ENCODE measurements at regions not wholly inside any gene's neighbourhood (a gene's known extent, or its start where the extent isn't known, plus 50 kb on each side); places are given as distances from the start of the nearest gene placed in this dataset.
"Not testable (repeated sequence)": the region's sequence is repeated elsewhere in the genome, so short reads cannot be mapped to it uniquely, and the experiment has no call there.

- no peak for DNase-seq (ENCODE audit: low read depth in 2 of 2)
Measured at GRCh38 chr11:128161436-128161835, 425.9 kb downstream of the ETS1 start.

DNA sequence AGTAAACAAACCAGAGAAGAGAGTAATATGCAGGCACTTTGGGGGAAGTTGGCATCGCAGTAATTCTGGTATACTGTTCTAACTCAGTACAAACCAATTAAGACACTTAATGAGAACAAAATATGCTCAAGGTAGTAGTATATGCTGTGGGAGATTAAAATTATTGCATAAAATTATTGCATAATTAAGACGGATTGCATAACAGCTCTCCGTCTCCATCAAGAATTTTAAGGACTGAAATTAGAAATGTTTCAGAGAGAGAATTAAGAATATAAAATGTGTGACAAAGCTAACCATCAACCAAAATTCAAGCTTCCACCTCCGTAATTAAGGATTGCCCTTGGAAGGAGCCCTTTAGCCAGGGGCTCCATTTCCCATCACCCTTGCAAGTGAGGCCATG lies 428.5 kb downstream of the ETS1 start:
- DNase-seq (ENCODE audit: low read depth in 2 of 2), result no peak

- peak; percentile 15 to 27 for DNase-seq (ENCODE audit: low read depth in 2 of 2)
Measured at GRCh38 chr11:128157423-128158298, 429.7 kb downstream of the ETS1 start.

GRCh38 chr11:128156486-128156885 lies 430.9 kb downstream of the ETS1 start:
- no peak for DNase-seq (ENCODE audit: low read depth in 2 of 2)

GRCh38 chr11:128155590-128155989 lies 431.8 kb downstream of the ETS1 start:
- no peak for DNase-seq (ENCODE audit: low read depth in 2 of 2)

DNA sequence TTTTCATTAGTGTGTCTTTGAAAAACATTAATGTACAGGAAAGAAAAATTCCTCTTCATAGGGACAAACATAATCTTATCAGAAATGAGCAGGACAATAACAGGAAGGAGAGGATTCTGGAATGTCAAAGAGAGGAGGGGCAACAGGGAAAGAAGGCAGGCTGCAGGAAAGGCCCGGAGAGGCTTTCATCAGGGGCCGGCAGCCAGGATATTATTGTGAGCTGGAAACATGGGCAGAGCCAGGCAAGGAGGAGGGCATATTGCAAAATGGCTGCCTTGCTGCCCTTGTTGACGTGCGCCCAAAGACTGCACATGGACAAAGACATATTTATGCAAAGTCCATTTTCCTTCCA lies 433.7 kb downstream of the ETS1 start:
- no peak for DNase-seq (ENCODE audit: low read depth in 2 of 2)

GRCh38 chr11:128152796-128153696 lies 434.3 kb downstream of the ETS1 start:
- no peak for DNase-seq (ENCODE audit: low read depth in 2 of 2)

DNA sequence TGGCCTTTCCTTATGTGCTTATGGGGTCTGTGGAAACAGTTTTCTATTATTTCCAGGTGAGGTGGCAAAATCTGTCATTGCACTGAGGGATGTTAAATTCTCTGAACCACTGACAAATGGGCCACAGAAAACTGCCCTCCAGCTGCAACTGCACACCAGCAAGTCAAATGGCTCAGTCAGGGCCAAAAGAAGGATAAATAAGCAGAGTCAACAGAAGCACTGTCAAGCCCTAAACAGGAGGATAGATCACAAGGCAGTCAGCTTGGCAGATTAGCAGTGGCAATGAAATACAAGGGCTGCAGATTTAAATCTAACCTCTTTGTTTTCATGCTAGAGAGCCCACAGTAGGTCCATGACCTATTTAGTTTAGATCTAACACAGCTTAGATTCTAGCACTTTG lies 435.6 kb downstream of the ETS1 start:
- no peak for DNase-seq (ENCODE audit: low read depth in 2 of 2)

GRCh38 chr11:128151338-128151737 lies 436.0 kb downstream of the ETS1 start:
- no peak for DNase-seq (ENCODE audit: low read depth in 2 of 2)

DNA sequence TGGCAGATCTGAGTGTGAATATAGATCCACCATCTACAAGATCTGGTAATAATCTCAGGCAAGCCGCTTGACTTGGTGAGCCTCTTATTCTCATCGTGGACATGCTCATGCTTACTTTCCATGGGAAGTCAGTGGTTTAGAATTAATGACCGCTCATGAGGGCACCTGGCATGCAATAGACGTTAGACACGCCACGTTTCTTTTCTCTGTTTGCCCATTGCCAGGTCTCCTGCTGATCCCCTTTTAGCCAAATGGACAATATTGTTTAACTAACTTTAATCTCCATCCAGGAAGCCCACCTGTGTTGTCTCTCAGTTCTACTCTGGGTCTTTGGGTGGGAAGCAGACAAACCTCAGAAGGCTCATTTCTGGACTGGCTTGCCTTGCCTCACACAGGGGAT lies 439.1 kb downstream of the ETS1 start:
- no peak for DNase-seq (ENCODE audit: low read depth in 2 of 2)

DNA sequence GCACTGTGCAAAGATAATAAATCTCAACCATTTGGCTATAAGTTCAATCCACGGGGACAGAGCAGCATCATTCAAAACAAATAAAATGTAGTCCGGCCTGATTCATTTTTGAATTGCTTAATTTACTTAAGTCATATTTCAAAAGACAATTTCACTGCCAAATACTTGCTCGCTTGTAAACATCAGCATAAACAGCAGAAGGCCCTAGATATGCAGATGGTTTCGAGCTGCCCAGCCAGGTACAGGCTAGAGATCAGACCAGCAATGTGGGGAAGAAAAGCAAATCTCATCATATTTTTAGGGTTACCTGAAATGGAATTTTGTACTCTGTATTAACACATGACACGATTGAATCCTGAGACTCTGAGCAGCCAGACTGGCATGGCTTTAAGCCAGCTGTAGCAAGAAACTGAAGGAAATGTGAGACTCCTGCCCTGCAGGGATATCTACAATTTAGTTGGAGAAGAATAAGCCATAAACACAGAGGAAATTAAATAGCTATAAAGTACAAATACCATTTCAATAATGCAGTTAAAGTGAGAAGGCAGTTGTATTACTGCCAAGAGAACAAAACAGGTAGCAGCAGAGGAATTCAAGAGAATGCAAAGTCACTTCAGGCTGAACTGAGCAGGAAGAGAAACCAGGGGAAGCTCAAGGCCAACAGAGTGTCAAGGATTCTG lies 440.3 kb downstream of the ETS1 start:
- no peak for DNase-seq (ENCODE audit: low read depth in 2 of 2)

- DNase-seq (ENCODE audit: low read depth in 2 of 2), result not testable (repeated sequence)
Measured at GRCh38 chr11:128140293-128140692, 447.1 kb downstream of the ETS1 start.

DNA sequence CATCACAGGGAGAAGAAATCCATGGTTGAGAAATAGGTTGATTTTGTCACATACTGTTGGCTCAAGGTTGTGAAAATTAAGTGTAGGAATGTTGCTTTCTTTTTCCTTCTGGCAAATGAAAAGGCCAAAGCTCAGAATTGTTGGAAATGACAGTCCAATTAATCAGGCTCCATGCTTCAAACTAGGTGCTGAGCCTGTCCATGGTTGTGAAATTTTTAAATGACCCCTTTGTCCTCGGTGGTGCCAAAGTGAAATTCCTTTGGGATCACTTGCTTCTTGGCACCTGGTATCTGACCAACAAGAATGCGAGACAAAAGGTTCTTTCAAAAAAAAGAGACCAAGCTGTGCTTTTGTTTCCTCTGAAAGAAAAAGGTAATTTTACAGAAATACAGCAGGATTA lies 451.9 kb downstream of the ETS1 start:
- DNase-seq (ENCODE audit: low read depth in 2 of 2), result no peak

DNA sequence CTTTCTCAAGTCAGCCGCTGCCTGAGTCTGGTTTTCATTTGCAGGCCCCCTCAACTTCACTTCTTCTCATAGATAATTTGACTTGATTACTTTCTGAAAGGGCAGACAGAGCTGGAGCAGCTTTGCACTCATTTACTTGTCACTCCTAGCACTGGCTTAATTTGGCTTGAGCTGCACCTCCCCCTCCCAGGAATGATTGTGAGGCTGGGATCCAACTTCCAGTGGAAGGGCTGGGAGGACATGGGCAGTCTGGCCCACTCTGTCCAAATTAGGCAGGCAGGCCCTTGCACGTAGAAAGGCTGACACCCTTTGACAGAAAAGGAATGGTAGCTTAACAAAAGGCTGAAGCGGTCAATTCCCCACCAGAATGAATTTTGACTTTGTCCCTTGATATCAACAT lies 453.9 kb downstream of the ETS1 start:
- DNase-seq (ENCODE audit: low read depth in 2 of 2), result no peak

DNA sequence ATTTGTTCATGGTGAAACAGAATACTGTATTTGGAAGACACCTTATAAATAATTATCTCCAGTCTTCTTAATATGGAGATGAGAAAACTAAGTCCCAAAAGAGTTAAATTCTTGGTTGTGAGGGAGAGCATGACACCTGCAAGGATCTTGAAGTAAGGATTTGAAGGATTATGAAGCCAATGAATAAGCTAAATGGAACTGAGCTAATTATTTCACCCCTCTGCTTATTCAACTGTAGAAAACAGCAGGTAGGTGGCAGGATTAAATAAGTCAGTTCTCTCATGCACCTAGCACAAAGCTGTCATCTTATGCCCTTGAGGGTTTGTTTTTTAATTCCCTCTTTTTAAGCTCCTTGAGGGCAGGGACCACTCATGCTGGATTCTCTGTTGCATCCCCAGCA lies 457.3 kb downstream of the ETS1 start:
- DNase-seq (ENCODE audit: low read depth in 2 of 2), result no peak

DNA sequence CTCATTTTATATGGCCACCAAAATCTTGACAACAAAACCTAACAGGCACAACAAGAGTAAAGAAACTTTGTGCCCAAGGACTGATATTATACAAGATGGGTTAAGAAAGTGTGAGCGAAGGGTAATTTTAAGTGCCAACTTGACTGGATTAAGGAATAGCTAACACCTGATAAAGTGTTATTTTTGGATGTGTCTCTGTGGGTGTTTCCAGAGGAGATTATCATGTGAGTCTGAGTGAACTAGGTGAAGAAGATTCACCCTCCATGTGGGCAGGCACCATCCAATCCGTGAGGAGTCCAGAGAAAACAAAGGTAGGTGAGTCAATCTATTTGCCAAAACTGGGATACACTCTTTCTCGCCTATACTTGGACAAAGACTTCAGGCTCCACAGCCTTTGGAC lies 461.6 kb downstream of the ETS1 start:
- DNase-seq (ENCODE audit: low read depth in 2 of 2), result no peak

DNA sequence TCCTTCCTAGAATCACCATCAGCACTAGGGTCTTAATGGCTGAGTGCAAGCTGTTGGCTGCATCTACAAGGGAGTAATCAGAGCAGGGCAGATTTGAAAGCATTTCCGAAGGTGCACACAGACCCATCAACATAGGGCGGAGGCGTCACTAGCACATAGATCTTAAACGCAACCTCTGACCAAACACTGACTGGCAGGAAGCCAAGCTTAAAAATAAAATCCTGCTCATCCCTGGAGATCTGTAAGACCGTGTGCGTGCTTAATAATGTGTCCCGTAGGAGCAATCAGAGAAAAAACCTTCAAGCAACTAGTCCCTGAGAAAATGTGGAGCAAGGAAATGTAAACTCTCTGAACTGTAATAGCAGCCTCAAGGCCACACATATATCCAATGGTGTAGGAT lies 470.5 kb downstream of the ETS1 start:
- DNase-seq (ENCODE audit: low read depth in 2 of 2), result no peak

- DNase-seq (ENCODE audit: low read depth in 2 of 2), result no peak
Measured at GRCh38 chr11:128116447-128116846, 470.9 kb downstream of the ETS1 start.

- DNase-seq (ENCODE audit: low read depth in 2 of 2), result no peak
Measured at GRCh38 chr11:128105950-128106349, 481.4 kb downstream of the ETS1 start.

DNA sequence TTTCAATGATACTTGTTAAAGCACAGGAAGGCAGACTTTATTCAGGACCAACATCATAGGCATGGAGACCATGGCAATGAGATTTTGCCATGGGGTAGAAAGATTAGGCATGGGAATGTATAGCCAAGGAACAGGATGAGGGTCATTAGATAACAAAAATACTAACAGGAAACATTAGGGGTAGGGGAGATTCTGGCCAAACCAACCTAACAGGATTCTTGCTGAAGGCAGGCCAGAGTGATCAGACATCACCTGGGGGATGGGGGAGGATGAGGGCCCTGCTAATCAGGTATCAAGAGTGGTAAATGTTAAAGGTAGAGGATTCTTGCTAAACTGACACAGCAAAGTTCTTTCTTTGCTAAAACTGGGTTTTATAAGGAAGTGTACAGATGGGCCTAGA lies 481.8 kb downstream of the ETS1 start:
- DNase-seq (ENCODE audit: low read depth in 2 of 2), result no peak

GRCh38 chr11:128103278-128103873 lies 484.0 kb downstream of the ETS1 start:
- DNase-seq (ENCODE audit: low read depth in 2 of 2), result no peak

DNA sequence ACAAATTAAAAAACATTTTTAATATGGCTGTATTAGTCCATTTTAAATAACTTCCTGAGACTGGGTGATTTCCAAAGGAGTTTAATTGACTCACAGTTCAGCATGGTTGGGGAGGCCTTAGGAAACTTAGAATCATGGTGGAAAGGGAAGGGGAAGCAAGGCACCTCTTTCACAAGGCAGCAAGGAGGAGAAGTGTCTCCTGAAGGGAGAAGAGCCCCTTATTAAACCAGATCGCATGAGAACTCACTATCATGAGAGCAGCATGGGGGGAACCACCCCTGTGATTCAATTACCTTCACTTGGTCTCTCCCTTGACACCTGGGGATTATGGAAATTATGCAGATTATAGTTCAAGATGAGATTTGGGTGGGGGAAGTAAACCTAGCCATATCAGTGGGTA lies 488.6 kb downstream of the ETS1 start:
- no peak for DNase-seq (ENCODE audit: low read depth in 2 of 2)
